Heart left ventricle (tissue), 13 donors: ENCODE measurements at regions not wholly inside any gene's neighbourhood (a gene's known extent, or its start where the extent isn't known, plus 50 kb on each side); places are given as distances from the start of the nearest gene placed in this dataset.

Experiments used
- CTCF ChIP-seq, 12 donors: fragments of 200-600 bp; sonication (generic) in 4 of 12; IDR thresholded peaks; one replicate each; pipeline versions ENCODE4 v1.5.0 to v1.8.0; 2018 to 2022; ENCODE audit warnings: antibody characterized with exemption in 12 of 12, mild to moderate bottlenecking in 5 of 12
- POLR2A ChIP-seq, 2 donors: fragments of 450-650 bp; IDR thresholded peaks; one replicate each; pipeline ENCODE4 v1.6.1; 2017; ENCODE audit warnings: antibody characterized with exemption in 2 of 2, mild to moderate bottlenecking in 2 of 2, moderate library complexity in 2 of 2
- donor health status: ischemic (EF 13 %, LVEDD 7.1; RV severe dilation, severe dysfunction).
- donor health status: DM: no; HTN: yes; CAD: no.
- donor health status: DM: no; HTN: no; CAD: no.
- donor health status: ischemic (EF 25% LVEDD 6.9; RV normal size, moderate dysfunction).
- donor health status: ischemic (EF 25% LVEDD 5.7; RV mildly dilated, moderate dysfunction).
- donor health status: ischemic (EF 35%, LVEDD 5.7; RV mildly dilated, moderate dysfunction).
- donor health status: nonischemic (EF 11% LVEDD 7.7; RV severe dilation, severe dysfunction).
- donor health status: DM: yes; HTN: yes; CAD: no.
- donor health status: PGD.
- donor health status: ischemic (EF 29% LVEDD 5.4; RV normal size, mild dysfunction).
- donor health status: nonischemic (EF 23%, LVEDD 6.1; RV moderate dilation, normal function).

GRCh38 chr6:1027795-1028569 lies 283.9 kb upstream of the FOXQ1 start:
- no peak for TF ChIP-seq CTCF (IDR thresholded peaks at IDR 0.05)
- TF ChIP-seq POLR2A (IDR thresholded peaks at IDR 0.05) = no peak
